ENCODE measurements at regions not wholly inside any gene's neighbourhood (a gene's known extent, or its start where the extent isn't known, plus 50 kb on each side); places are given as distances from the start of the nearest gene placed in this dataset.

GRCh38 chr3:144645300-144645699 is 673.7 kb downstream of the DIPK2A start:
- no peak for TF ChIP-seq POLR2A (IDR thresholded peaks at IDR 0.05; ENCODE audit: low read depth, low read length)
- no peak for TF ChIP-seq POU2F2 (IDR thresholded peaks at IDR 0.05; ENCODE audit: low read depth, low read length)
- no peak for TF ChIP-seq TAF1 (IDR thresholded peaks at IDR 0.05; ENCODE audit: low read depth, low read length)
- TF ChIP-seq SPI1 (IDR thresholded peaks at IDR 0.05; ENCODE audit: low read depth, low read length), result no peak

All from GM12891 (cell line).